ENCODE measurements at regions not wholly inside any gene's neighbourhood (a gene's known extent, or its start where the extent isn't known, plus 50 kb on each side); places are given as distances from the start of the nearest gene placed in this dataset.

DNA sequence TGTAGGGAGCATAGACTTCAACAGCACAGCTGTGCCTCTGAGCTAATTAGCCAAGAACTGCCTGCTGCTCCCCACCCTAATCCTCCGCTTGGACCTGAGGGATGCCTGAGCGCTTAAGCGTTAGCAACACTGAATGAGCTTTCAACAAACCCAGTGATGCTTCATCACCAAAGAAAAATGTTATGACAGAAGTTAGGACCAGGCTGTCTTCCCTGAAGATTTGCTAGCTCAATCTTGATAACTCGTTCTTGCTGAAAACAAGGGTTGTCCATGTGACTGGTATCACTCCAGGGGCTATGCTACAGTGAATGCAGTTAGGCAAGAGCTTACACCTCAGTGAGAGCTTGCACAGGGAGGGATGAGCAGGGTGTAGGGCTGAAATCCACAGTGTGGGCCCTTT is 190.7 kb upstream of the SIX2 start:
- ChIA-PET CTCF (no interaction called here), POLR2A (no interaction called here)
- TF ChIP-seq ZBTB20 (tag by site-specific recombination; IDR thresholded peaks at IDR 0.05) (no peak), ZNF660 (tag by site-specific recombination; IDR thresholded peaks at IDR 0.05) (no peak), ZNF776 (tag by site-specific recombination; IDR thresholded peaks at IDR 0.05; ENCODE audit: borderline replicate concordance) (no peak), ZNF423 (tag by site-specific recombination; IDR thresholded peaks at IDR 0.05) (no peak), ZFP37 (tag by site-specific recombination; IDR thresholded peaks at IDR 0.05) (no peak), WT1 (tag by site-specific recombination; IDR thresholded peaks at IDR 0.05) (no peak)
- Histone ChIP-seq H3K36me3 (ENCODE audit: control insufficient read depth in 2 of 2, insufficient read depth in 1 of 2, low read length in 2 of 2) (no peaks in the 10 kb centered on the region), H3K4me3 (ENCODE audit: low read depth, low read length) (no peak overlapping the region), H3K27ac (ENCODE audit: extremely low read depth, low read depth, low read length) (no peak overlapping the region), H3K4me1 (ENCODE audit: control insufficient read depth, insufficient read depth, low read length) (no peaks in the 10 kb centered on the region), H3K9me3 (ENCODE audit: control insufficient read depth, insufficient read depth, low read depth, low read length) (no peaks in the 10 kb centered on the region)

DNA sequence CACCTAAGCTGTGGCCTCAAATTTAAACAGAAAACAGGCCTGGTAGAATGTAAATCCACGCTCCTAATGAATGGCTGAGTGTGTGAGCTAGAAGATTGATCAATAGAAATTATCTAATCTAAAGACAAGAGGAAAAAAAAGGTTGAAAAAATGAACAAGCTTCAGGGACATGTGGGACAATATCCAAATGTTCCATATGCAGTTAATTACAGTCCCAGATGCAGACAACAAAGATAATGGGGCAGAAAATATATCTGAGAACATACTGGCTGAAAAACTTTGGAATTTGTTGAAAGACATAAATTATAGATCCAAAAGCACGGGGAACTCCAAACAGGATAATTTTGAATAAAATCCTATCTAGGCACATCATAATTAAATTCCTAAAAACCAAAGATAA is 186.7 kb upstream of the SIX2 start:
- no peak overlapping the region for H3K4me3 ChIP-seq (ENCODE audit: low read depth, low read length)
- H3K36me3 ChIP-seq (ENCODE audit: control insufficient read depth in 2 of 2, insufficient read depth in 1 of 2, low read length in 2 of 2): no peaks in the 10 kb centered on the region
- no peaks in the 10 kb centered on the region for H3K4me1 ChIP-seq (ENCODE audit: control insufficient read depth, insufficient read depth, low read length)
- no peak for TF ChIP-seq ZNF133 (tag by site-specific recombination; IDR thresholded peaks at IDR 0.05)
- no peak for TF ChIP-seq GLI2 (tag by site-specific recombination; IDR thresholded peaks at IDR 0.05; ENCODE audit: borderline replicate concordance, low read depth)
- no peak for TF ChIP-seq ZNF747 (tag by site-specific recombination; IDR thresholded peaks at IDR 0.05)
- no peak for TF ChIP-seq SP7 (tag by site-specific recombination; IDR thresholded peaks at IDR 0.05)
- no peak for TF ChIP-seq KLF16 (tag by site-specific recombination; IDR thresholded peaks at IDR 0.05)
- no peak for TF ChIP-seq ZNF701 (tag by site-specific recombination; IDR thresholded peaks at IDR 0.05)
- no peak for TF ChIP-seq ZNF112 (tag by site-specific recombination; IDR thresholded peaks at IDR 0.05)
- TF ChIP-seq SETDB1 (IDR thresholded peaks at IDR 0.05; ENCODE audit: insufficient read length, low read length): no peak
- TF ChIP-seq ZNF19 (tag by site-specific recombination; IDR thresholded peaks at IDR 0.05; ENCODE audit: low read depth): no peak
- TF ChIP-seq KLF9 (tag by site-specific recombination; IDR thresholded peaks at IDR 0.05; ENCODE audit: low read depth): no peak
- TF ChIP-seq ZNF645 (tag by site-specific recombination; IDR thresholded peaks at IDR 0.05): no peak
- TF ChIP-seq GLIS1 (tag by site-specific recombination; IDR thresholded peaks at IDR 0.05): no peak
- no peak for TF ChIP-seq BCL11A (tag by site-specific recombination; IDR thresholded peaks at IDR 0.05; ENCODE audit: low read depth)
- TF ChIP-seq ZNF521 (tag by site-specific recombination; IDR thresholded peaks at IDR 0.05): no peak
- POLR2A ChIA-PET: no interaction called here
- CTCF ChIA-PET: no interaction called here
- no peaks in the 10 kb centered on the region for H3K9me3 ChIP-seq (ENCODE audit: control insufficient read depth, insufficient read depth, low read depth, low read length)
- H3K27ac ChIP-seq (ENCODE audit: extremely low read depth, low read depth, low read length): no peak overlapping the region

GRCh38 chr2:45194596-45194995 is 185.3 kb upstream of the SIX2 start:
- no peak overlapping the region for H3K27ac ChIP-seq (ENCODE audit: extremely low read depth, low read depth, low read length)
- no peaks in the 10 kb centered on the region for H3K9me3 ChIP-seq (ENCODE audit: control insufficient read depth, insufficient read depth, low read depth, low read length)
- POLR2A ChIA-PET: interaction anchor here (0.6 kb wide), 1 partner anchor 131 kb away, joined by 3 read pairs; no protein-coding TSS in a partner anchor
- no peaks in the 10 kb centered on the region for H3K4me1 ChIP-seq (ENCODE audit: control insufficient read depth, insufficient read depth, low read length)
- no peak overlapping the region for H3K4me3 ChIP-seq (ENCODE audit: low read depth, low read length)
- CTCF ChIA-PET: interaction anchor here (1.4 kb wide), 1 partner anchor 14 kb away, joined by 3 read pairs; no protein-coding TSS in a partner anchor
- no peaks in the 10 kb centered on the region for H3K36me3 ChIP-seq (ENCODE audit: control insufficient read depth in 2 of 2, insufficient read depth in 1 of 2, low read length in 2 of 2)
- TF ChIP-seq ZBTB44 (tag by site-specific recombination; IDR thresholded peaks at IDR 0.05) (no peak), KLF7 (tag by site-specific recombination; IDR thresholded peaks at IDR 0.05; ENCODE audit: borderline replicate concordance) (no peak), FEZF1 (tag by site-specific recombination; IDR thresholded peaks at IDR 0.05) (no peak), ZNF692 (tag by site-specific recombination; IDR thresholded peaks at IDR 0.05) (no peak), ZNF514 (tag by site-specific recombination; IDR thresholded peaks at IDR 0.05) (no peak), ZNF76 (tag by site-specific recombination; IDR thresholded peaks at IDR 0.05; ENCODE audit: borderline replicate concordance, low read depth) (no peak), ZNF501 (tag by site-specific recombination; IDR thresholded peaks at IDR 0.05) (no peak)
- TF ChIP-seq, protein P1, sequence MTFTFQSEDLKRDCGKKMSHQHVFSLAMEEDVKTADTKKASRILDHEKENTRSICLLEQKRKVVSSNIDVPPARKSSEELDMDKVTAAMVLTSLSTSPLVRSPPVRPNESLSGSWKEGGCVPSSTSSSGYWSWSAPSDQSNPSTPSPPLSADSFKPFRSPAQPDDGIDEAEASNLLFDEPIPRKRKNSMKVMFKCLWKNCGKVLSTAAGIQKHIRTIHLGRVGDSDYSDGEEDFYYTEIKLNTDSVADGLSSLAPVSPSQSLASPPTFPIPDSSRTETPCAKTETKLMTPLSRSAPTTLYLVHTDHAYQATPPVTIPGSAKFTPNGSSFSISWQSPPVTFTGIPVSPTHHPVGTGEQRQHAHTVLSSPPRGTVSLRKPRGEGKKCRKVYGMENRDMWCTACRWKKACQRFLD (tag by site-specific recombination; IDR thresholded peaks at IDR 0.05): no peak
- TF ChIP-seq, protein P2, sequence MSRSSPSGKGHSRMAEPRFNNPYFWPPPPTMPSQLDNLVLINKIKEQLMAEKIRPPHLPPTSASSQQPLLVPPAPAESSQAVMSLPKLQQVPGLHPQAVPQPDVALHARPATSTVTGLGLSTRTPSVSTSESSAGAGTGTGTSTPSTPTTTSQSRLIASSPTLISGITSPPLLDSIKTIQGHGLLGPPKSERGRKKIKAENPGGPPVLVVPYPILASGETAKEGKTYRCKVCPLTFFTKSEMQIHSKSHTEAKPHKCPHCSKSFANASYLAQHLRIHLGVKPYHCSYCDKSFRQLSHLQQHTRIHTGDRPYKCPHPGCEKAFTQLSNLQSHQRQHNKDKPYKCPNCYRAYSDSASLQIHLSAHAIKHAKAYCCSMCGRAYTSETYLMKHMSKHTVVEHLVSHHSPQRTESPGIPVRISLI (tag by site-specific recombination; IDR thresholded peaks at IDR 0.05): no peak
